SK-N-SH treated with all-trans-retinoic acid at 6 μM for 48 hours (cell line): ENCODE measurements at regions not wholly inside any gene's neighbourhood (a gene's known extent, or its start where the extent isn't known, plus 50 kb on each side); places are given as distances from the start of the nearest gene placed in this dataset.

Source experiments
- ESRRG ChIP-seq: fragments of 250-450 bp; sonication (Bioruptor Pico); IDR thresholded peaks from 2 replicates; pipeline ENCODE4 v1.6.1; 2021; ENCODE audit warnings: mild to moderate bottlenecking
- GLIS3 ChIP-seq: fragments of 250-450 bp; sonication (Bioruptor Pico); IDR thresholded peaks from 2 replicates; pipeline ENCODE4 v1.5.0; 2020; ENCODE audit warnings: mild to moderate bottlenecking, moderate library complexity
- RARB ChIP-seq: fragments of 250-450 bp; sonication (Bioruptor Pico); IDR thresholded peaks from 2 replicates; pipeline ENCODE4 v1.8.0; 2021; ENCODE audit warnings: mild to moderate bottlenecking, moderate library complexity
- TCF4 ChIP-seq: fragments of 250-450 bp; sonication (Bioruptor Pico); IDR thresholded peaks from 2 replicates; pipeline ENCODE4 v1.8.0; 2021; ENCODE audit warnings: mild to moderate bottlenecking, moderate library complexity, borderline replicate concordance
- ZFP30 ChIP-seq: fragments of 450-650 bp; formaldehyde crosslinking; IDR thresholded peaks from 2 replicates; pipeline ENCODE4 v1.5.0; 2022; ENCODE audit warnings: mild to moderate bottlenecking, moderate library complexity
- TF ChIP-seq, protein P1 (sequence below): fragments of 250-450 bp; sonication (Bioruptor Pico); IDR thresholded peaks from 2 replicates; pipeline ENCODE4 v1.8.0; 2020; ENCODE audit warnings: mild to moderate bottlenecking, moderate library complexity, borderline replicate concordance
- TF ChIP-seq, protein P2 (sequence below): fragments of 250-450 bp; sonication (Bioruptor Pico); IDR thresholded peaks from 2 replicates; pipeline ENCODE4 v1.5.0; 2020; ENCODE audit warnings: mild to moderate bottlenecking, moderate library complexity

DNA sequence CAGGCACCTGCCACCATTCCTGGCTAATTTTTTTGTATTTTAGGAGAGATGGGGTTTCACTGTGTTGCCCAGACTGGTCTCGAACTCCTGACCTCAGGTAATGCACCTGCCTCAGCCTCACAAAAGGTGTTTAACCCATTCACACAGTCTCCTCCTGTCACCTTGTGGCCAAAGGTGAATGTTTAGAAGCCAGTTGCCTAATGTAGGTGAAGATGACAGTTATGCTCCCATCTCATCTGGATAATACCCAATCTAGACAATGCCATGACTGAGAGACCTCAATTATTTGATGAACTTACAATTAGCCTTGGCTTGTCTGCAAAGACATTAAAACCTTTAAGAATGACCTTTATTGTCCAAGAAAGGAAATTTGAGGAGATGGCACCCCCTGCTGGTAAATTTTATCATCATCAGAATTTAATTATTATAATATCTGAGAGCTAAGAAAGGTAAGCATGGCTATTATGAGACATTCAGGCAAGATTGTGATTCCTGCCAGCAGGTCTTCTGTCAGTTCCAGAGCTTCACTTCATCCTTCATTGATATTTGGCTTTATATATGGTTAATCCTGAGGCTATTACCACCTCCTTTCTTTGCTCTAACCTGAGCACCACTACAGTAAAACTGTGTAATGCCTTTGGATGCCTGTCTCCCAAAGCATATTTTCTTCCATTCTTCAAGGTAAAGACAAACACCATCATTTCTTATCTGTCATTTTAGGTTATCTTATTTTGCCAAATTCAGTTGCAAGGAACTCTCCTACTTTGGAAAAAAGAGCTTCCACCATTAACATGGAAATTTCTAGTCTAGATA, 117.6 kb downstream of the FAM124B start:
- TF ChIP-seq ESRRG (CRISPR knock-in tag), result no peak
- TF ChIP-seq, protein P1, sequence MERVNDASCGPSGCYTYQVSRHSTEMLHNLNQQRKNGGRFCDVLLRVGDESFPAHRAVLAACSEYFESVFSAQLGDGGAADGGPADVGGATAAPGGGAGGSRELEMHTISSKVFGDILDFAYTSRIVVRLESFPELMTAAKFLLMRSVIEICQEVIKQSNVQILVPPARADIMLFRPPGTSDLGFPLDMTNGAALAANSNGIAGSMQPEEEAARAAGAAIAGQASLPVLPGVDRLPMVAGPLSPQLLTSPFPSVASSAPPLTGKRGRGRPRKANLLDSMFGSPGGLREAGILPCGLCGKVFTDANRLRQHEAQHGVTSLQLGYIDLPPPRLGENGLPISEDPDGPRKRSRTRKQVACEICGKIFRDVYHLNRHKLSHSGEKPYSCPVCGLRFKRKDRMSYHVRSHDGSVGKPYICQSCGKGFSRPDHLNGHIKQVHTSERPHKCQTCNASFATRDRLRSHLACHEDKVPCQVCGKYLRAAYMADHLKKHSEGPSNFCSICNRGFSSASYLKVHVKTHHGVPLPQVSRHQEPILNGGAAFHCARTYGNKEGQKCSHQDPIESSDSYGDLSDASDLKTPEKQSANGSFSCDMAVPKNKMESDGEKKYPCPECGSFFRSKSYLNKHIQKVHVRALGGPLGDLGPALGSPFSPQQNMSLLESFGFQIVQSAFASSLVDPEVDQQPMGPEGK (CRISPR knock-in tag), result no peak
- TF ChIP-seq, protein P2, sequence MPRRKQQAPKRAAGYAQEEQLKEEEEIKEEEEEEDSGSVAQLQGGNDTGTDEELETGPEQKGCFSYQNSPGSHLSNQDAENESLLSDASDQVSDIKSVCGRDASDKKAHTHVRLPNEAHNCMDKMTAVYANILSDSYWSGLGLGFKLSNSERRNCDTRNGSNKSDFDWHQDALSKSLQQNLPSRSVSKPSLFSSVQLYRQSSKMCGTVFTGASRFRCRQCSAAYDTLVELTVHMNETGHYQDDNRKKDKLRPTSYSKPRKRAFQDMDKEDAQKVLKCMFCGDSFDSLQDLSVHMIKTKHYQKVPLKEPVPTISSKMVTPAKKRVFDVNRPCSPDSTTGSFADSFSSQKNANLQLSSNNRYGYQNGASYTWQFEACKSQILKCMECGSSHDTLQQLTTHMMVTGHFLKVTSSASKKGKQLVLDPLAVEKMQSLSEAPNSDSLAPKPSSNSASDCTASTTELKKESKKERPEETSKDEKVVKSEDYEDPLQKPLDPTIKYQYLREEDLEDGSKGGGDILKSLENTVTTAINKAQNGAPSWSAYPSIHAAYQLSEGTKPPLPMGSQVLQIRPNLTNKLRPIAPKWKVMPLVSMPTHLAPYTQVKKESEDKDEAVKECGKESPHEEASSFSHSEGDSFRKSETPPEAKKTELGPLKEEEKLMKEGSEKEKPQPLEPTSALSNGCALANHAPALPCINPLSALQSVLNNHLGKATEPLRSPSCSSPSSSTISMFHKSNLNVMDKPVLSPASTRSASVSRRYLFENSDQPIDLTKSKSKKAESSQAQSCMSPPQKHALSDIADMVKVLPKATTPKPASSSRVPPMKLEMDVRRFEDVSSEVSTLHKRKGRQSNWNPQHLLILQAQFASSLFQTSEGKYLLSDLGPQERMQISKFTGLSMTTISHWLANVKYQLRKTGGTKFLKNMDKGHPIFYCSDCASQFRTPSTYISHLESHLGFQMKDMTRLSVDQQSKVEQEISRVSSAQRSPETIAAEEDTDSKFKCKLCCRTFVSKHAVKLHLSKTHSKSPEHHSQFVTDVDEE (CRISPR knock-in tag), result no peak
- no peak for TF ChIP-seq TCF4 (CRISPR knock-in tag)
- no peak for TF ChIP-seq RARB
- no peak for TF ChIP-seq ZFP30 (CRISPR knock-in tag)
- no peak for TF ChIP-seq GLIS3 (CRISPR knock-in tag)
